HEK293 (cell line): ENCODE measurements at regions not wholly inside any gene's neighbourhood (a gene's known extent, or its start where the extent isn't known, plus 50 kb on each side); places are given as distances from the start of the nearest gene placed in this dataset.

Experiments
- CTCF ChIA-PET: fragments of 350-600 bp; formaldehyde crosslinking; extraction: SDS; loops from one replicate; lab custom pipeline; 2021; ENCODE audit warnings: antibody characterized with exemption; lab: Yijun Ruan, JAX
- POLR2A ChIA-PET: fragments of 300-600 bp; formaldehyde crosslinking; extraction: SDS; loops from one replicate; lab custom pipeline; 2020; ENCODE audit warnings: antibody characterized with exemption, inconsistent platforms; lab: Yijun Ruan, JAX
- H3K27ac ChIP-seq: fragments of 200-500 bp; sonication (Bioruptor generic); 2 replicates; pipeline ENCODE4 v1.5.1; 2014; ENCODE audit warnings: low read depth, low read length, control low read depth, inconsistent platforms; ENCODE audit errors: extremely low read depth
- H3K36me3 ChIP-seq, 2 experiments: fragments of 200-500 bp in 1 of 2; sonication (Bioruptor generic) in 1 of 2; 1 replicate in 1 of 2; 2 replicates in 1 of 2; pipeline ENCODE4 v1.5.1; 2014 to 2017; ENCODE audit warnings: inconsistent platforms in 2 of 2, low read length in 2 of 2; ENCODE audit not compliant: control insufficient read depth in 2 of 2, insufficient read depth in 1 of 2
- H3K4me1 ChIP-seq: fragments of 200-500 bp; sonication (Bioruptor generic); 2 replicates; pipeline ENCODE4 v1.5.1; 2014; ENCODE audit warnings: mild to moderate bottlenecking, low read length, inconsistent platforms; ENCODE audit not compliant: control insufficient read depth, insufficient read depth
- H3K4me3 ChIP-seq: 2 replicates; pipeline ENCODE4 v1.5.1; 2011; ENCODE audit warnings: low read depth, mild to moderate bottlenecking, control low read depth, low read length, moderate library complexity
- H3K9me3 ChIP-seq: fragments of 200-500 bp; sonication (Bioruptor generic); 2 replicates; pipeline ENCODE4 v1.5.1; 2014; ENCODE audit warnings: low read depth, low read length, inconsistent platforms; ENCODE audit not compliant: control insufficient read depth, insufficient read depth
- HOXC10 ChIP-seq: sonication (generic); formaldehyde crosslinking; IDR thresholded peaks from 2 replicates; pipeline ENCODE4 v1.8.1; 2023; ENCODE audit warnings: mild to moderate bottlenecking, missing genetic modification reagents
- HOXD13 ChIP-seq: sonication (generic); formaldehyde crosslinking; IDR thresholded peaks from 2 replicates; pipeline ENCODE4 v1.8.0; 2022; ENCODE audit warnings: missing genetic modification reagents, borderline replicate concordance
- KLF1 ChIP-seq: fragments of 450-650 bp; formaldehyde crosslinking; IDR thresholded peaks from 2 replicates; pipeline ENCODE4 v1.5.1; 2016; ENCODE audit warnings: missing biosample characterization, missing genetic modification characterization
- KLF16 ChIP-seq: fragments of 450-650 bp; formaldehyde crosslinking; IDR thresholded peaks from 2 replicates; pipeline ENCODE4 v1.5.1; 2017; ENCODE audit warnings: missing biosample characterization, missing genetic modification characterization
- MZF1 ChIP-seq: fragments of 450-650 bp; formaldehyde crosslinking; IDR thresholded peaks from 2 replicates; pipeline ENCODE4 v1.5.1; 2017; ENCODE audit warnings: missing biosample characterization, missing genetic modification characterization, borderline replicate concordance
- RBAK ChIP-seq: fragments of 450-650 bp; formaldehyde crosslinking; IDR thresholded peaks from 2 replicates; pipeline ENCODE4 v1.5.1; 2016; ENCODE audit warnings: missing biosample characterization, missing genetic modification characterization
- TCF7L2 ChIP-seq: IDR thresholded peaks from 2 replicates; pipeline ENCODE4 v1.6.1; 2011; ENCODE audit warnings: low read depth, mild to moderate bottlenecking, inconsistent platforms, low read length, moderate library complexity, borderline replicate concordance
- TRIM28 ChIP-seq: IDR thresholded peaks from 2 replicates; pipeline ENCODE4 v1.6.1; 2011; ENCODE audit warnings: low read length, control low read depth, borderline replicate concordance
- ZBTB8A ChIP-seq: fragments of 450-650 bp; formaldehyde crosslinking; IDR thresholded peaks from 2 replicates; pipeline ENCODE4 v1.5.1; 2016; ENCODE audit warnings: missing biosample characterization, missing genetic modification characterization
- ZNF248 ChIP-seq: fragments of 450-650 bp; formaldehyde crosslinking; IDR thresholded peaks from 2 replicates; pipeline ENCODE4 v1.5.1; 2017; ENCODE audit warnings: missing biosample characterization, missing genetic modification characterization
- ZNF266 ChIP-seq: fragments of 450-650 bp; formaldehyde crosslinking; IDR thresholded peaks from 2 replicates; pipeline ENCODE4 v1.5.1; 2016; ENCODE audit warnings: missing biosample characterization, missing genetic modification characterization, low read depth
- ZNF335 ChIP-seq: fragments of 450-650 bp; formaldehyde crosslinking; conservative IDR thresholded peaks from 2 replicates; pipeline ENCODE4 v1.5.1; 2016; ENCODE audit warnings: missing biosample characterization, missing genetic modification characterization
- ZNF654 ChIP-seq: fragments of 450-650 bp; formaldehyde crosslinking; IDR thresholded peaks from 2 replicates; pipeline ENCODE4 v1.5.1; 2016; ENCODE audit warnings: low read depth, missing biosample characterization, missing genetic modification characterization
- ZNF701 ChIP-seq: fragments of 450-650 bp; formaldehyde crosslinking; IDR thresholded peaks from 2 replicates; pipeline ENCODE4 v1.5.1; 2016; ENCODE audit warnings: missing biosample characterization, missing genetic modification characterization
- ZNF830 ChIP-seq: fragments of 450-650 bp; IDR thresholded peaks from 2 replicates; pipeline ENCODE4 v1.5.0; 2018; ENCODE audit warnings: missing biosample characterization, missing genetic modification characterization, low read depth, mild to moderate bottlenecking, moderate library complexity
- ZSCAN23 ChIP-seq: fragments of 450-650 bp; formaldehyde crosslinking; IDR thresholded peaks from 2 replicates; pipeline ENCODE4 v1.5.1; 2016; ENCODE audit warnings: missing biosample characterization, missing genetic modification characterization
- ZXDB ChIP-seq: fragments of 450-650 bp; formaldehyde crosslinking; IDR thresholded peaks from 2 replicates; pipeline ENCODE4 v1.5.1; 2016; ENCODE audit warnings: missing biosample characterization, missing genetic modification characterization
- TF ChIP-seq, protein P1 (sequence below): fragments of 450-650 bp; formaldehyde crosslinking; IDR thresholded peaks from 2 replicates; pipeline ENCODE4 v1.5.1; 2016; ENCODE audit warnings: missing biosample characterization, missing genetic modification characterization
- TF ChIP-seq, protein P2 (sequence below): fragments of 450-650 bp; formaldehyde crosslinking; IDR thresholded peaks from 2 replicates; pipeline ENCODE4 v1.5.1; 2016; ENCODE audit warnings: missing biosample characterization, missing genetic modification characterization
- TF ChIP-seq, protein P3 (sequence below): fragments of 450-650 bp; formaldehyde crosslinking; IDR thresholded peaks from 2 replicates; pipeline ENCODE4 v1.5.1; 2016; ENCODE audit warnings: missing biosample characterization, missing genetic modification characterization
- TF ChIP-seq, protein P4 (sequence below): fragments of 450-650 bp; formaldehyde crosslinking; IDR thresholded peaks from 2 replicates; pipeline ENCODE4 v1.5.1; 2017; ENCODE audit warnings: missing biosample characterization, missing genetic modification characterization
- TF ChIP-seq, protein P5 (sequence below): fragments of 450-650 bp; formaldehyde crosslinking; IDR thresholded peaks from 2 replicates; pipeline ENCODE4 v1.5.1; 2016; ENCODE audit warnings: missing biosample characterization, missing genetic modification characterization

DNA sequence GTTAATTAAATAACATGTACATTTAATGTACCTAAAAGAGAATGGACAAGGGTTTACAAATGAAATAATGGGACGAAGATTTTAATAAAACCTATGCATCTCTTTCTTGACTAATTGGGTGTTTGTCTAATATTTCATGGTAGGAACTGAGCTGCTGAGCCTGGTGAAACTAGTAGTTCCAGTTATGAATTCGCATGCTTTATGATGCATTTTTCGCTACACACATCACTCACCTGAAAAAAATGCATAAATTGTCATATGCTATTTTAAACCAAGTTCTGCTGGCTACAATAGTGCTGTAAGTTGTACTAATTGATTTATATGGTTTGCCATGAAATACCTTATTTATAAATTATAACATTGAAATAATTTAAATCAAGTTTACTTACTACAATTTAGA lies 806.8 kb upstream of the SLITRK5 start:
- no peaks in the 10 kb centered on the region for H3K36me3 ChIP-seq
- TF ChIP-seq, protein P1, sequence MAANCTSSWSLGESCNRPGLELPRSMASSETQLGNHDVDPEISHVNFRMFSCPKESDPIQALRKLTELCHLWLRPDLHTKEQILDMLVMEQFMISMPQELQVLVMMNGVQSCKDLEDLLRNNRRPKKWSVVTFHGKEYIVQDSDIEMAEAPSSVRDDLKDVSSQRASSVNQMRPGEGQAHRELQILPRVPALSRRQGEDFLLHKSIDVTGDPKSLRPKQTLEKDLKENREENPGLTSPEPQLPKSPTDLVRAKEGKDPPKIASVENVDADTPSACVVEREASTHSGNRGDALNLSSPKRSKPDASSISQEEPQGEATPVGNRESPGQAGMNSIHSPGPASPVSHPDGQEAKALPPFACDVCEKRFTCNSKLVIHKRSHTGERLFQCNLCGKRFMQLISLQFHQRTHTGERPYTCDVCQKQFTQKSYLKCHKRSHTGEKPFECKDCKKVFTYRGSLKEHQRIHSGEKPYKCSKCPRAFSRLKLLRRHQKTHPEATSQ: no peak
- TF ChIP-seq HOXD13 (CRISPR knock-in tag): no peak
- TF ChIP-seq ZNF830 (tag by site-specific recombination): no peak
- no peak for TF ChIP-seq KLF1 (tag by site-specific recombination)
- TF ChIP-seq, protein P2, sequence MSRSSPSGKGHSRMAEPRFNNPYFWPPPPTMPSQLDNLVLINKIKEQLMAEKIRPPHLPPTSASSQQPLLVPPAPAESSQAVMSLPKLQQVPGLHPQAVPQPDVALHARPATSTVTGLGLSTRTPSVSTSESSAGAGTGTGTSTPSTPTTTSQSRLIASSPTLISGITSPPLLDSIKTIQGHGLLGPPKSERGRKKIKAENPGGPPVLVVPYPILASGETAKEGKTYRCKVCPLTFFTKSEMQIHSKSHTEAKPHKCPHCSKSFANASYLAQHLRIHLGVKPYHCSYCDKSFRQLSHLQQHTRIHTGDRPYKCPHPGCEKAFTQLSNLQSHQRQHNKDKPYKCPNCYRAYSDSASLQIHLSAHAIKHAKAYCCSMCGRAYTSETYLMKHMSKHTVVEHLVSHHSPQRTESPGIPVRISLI (tag by site-specific recombination): no peak
- TF ChIP-seq, protein P3, sequence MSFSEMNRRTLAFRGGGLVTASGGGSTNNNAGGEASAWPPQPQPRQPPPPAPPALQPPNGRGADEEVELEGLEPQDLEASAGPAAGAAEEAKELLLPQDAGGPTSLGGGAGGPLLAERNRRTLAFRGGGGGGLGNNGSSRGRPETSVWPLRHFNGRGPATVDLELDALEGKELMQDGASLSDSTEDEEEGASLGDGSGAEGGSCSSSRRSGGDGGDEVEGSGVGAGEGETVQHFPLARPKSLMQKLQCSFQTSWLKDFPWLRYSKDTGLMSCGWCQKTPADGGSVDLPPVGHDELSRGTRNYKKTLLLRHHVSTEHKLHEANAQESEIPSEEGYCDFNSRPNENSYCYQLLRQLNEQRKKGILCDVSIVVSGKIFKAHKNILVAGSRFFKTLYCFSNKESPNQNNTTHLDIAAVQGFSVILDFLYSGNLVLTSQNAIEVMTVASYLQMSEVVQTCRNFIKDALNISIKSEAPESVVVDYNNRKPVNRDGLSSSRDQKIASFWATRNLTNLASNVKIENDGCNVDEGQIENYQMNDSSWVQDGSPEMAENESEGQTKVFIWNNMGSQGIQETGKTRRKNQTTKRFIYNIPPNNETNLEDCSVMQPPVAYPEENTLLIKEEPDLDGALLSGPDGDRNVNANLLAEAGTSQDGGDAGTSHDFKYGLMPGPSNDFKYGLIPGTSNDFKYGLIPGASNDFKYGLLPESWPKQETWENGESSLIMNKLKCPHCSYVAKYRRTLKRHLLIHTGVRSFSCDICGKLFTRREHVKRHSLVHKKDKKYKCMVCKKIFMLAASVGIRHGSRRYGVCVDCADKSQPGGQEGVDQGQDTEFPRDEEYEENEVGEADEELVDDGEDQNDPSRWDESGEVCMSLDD: no peak
- TF ChIP-seq ZBTB8A (tag by site-specific recombination): no peak
- no peak for TF ChIP-seq ZXDB (tag by site-specific recombination)
- no peak for TF ChIP-seq ZNF701
- TF ChIP-seq ZNF335 (tag by site-specific recombination): no peak
- TF ChIP-seq MZF1 (tag by site-specific recombination): no peak
- TF ChIP-seq, all 188 proteins: peak for 0
- Histone ChIP-seq H3K27ac (no peak overlapping the region), H3K4me1 (no peaks in the 10 kb centered on the region), H3K4me3 (no peak overlapping the region), H3K9me3 (no peaks in the 10 kb centered on the region)
- POLR2A ChIA-PET: no interaction called here
- CTCF ChIA-PET: no interaction called here

DNA sequence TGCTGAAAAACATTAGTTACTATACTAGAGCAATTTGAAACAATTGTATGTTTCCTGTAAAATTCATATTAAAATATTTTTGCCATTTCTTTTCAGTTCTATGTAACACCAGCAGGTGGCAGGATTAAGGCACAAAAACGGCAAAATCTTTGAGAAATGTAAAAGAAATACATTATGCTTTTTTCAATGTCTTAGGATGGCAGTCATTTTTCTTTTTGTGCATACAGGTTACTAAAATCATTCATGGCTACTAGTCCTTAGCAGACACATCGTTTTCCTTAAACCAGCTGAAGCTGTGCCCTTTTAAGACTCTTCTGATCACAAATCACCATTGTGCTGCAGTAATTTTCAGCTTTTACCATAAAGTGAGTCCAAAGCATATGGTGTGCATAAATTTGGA lies 800.7 kb upstream of the SLITRK5 start:
- Histone ChIP-seq H3K4me1 (no peaks in the 10 kb centered on the region), H3K27ac (no peak overlapping the region), H3K9me3 (no peaks in the 10 kb centered on the region), H3K36me3 (no peaks in the 10 kb centered on the region)
- ChIA-PET CTCF (interaction anchor here (0.6 to 2.2 kb wide), 15 partner anchors 12 to 983 kb away, joined by 3 to 25 read pairs (median 4); no protein-coding TSS in a partner anchor), POLR2A (no interaction called here)
- TF ChIP-seq ZNF654 (tag by site-specific recombination): peak; percentile 54
- TF ChIP-seq ZNF248 (tag by site-specific recombination): no peak
- TF ChIP-seq, all 188 proteins: peak for 1
- H3K4me3 ChIP-seq: no peak overlapping the region

DNA sequence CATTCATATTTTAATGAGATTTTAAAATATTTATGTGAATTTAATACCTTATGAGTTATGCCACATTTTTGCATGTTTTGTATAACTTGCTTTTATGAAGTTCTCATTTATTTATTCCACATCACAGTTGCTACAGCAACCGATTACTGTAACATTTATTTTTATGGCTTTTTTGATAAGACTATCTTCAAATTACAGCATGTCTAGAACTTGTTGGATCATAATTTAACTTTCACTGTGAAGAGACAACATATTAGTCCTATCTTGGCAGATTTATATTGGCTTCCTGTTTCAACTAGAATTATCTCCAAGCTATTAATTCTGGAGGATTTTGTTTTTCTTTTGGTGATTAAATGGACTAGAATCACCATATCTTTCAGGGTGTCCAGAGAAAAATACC lies 793.7 kb upstream of the SLITRK5 start:
- ChIA-PET POLR2A (interaction anchor here (0.7 kb wide), 1 partner anchor 88 kb away, joined by 8 read pairs; no protein-coding TSS in a partner anchor), CTCF (interaction anchor here (0.7 kb wide), 1 partner anchor 579 kb away, joined by 3 read pairs; no protein-coding TSS in a partner anchor)

More for the DNA sequence above, 793.7 kb upstream of the SLITRK5 start:
- Histone ChIP-seq H3K4me1 (no peaks in the 10 kb centered on the region), H3K9me3 (no peaks in the 10 kb centered on the region), H3K27ac (no peak overlapping the region), H3K36me3 (no peaks in the 10 kb centered on the region), H3K4me3 (no peak overlapping the region)
- no peak for TF ChIP-seq HOXD13 (CRISPR knock-in tag)
- no peak for TF ChIP-seq ZSCAN23 (tag by site-specific recombination)
- TF ChIP-seq HOXC10: no peak
- no peak for TF ChIP-seq KLF16 (tag by site-specific recombination)
- TF ChIP-seq, protein P4, sequence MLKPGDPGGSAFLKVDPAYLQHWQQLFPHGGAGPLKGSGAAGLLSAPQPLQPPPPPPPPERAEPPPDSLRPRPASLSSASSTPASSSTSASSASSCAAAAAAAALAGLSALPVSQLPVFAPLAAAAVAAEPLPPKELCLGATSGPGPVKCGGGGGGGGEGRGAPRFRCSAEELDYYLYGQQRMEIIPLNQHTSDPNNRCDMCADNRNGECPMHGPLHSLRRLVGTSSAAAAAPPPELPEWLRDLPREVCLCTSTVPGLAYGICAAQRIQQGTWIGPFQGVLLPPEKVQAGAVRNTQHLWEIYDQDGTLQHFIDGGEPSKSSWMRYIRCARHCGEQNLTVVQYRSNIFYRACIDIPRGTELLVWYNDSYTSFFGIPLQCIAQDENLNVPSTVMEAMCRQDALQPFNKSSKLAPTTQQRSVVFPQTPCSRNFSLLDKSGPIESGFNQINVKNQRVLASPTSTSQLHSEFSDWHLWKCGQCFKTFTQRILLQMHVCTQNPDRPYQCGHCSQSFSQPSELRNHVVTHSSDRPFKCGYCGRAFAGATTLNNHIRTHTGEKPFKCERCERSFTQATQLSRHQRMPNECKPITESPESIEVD (tag by site-specific recombination): peak; percentile 47
- TF ChIP-seq RBAK (tag by site-specific recombination): no peak
- TF ChIP-seq ZNF266 (tag by site-specific recombination): no peak
- TF ChIP-seq, protein P5, sequence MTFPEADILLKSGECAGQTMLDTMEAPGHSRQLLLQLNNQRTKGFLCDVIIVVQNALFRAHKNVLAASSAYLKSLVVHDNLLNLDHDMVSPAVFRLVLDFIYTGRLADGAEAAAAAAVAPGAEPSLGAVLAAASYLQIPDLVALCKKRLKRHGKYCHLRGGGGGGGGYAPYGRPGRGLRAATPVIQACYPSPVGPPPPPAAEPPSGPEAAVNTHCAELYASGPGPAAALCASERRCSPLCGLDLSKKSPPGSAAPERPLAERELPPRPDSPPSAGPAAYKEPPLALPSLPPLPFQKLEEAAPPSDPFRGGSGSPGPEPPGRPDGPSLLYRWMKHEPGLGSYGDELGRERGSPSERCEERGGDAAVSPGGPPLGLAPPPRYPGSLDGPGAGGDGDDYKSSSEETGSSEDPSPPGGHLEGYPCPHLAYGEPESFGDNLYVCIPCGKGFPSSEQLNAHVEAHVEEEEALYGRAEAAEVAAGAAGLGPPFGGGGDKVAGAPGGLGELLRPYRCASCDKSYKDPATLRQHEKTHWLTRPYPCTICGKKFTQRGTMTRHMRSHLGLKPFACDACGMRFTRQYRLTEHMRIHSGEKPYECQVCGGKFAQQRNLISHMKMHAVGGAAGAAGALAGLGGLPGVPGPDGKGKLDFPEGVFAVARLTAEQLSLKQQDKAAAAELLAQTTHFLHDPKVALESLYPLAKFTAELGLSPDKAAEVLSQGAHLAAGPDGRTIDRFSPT: peak; percentile 71
- peak; percentile 87 for TF ChIP-seq TRIM28
- TF ChIP-seq TCF7L2: peak; percentile 82; the same call in 1 of the 2 replicates
